GM19023 (cell line): ENCODE measurements at regions not wholly inside any gene's neighbourhood (a gene's known extent, or its start where the extent isn't known, plus 50 kb on each side); places are given as distances from the start of the nearest gene placed in this dataset.
"Not testable (repeated sequence)": the region's sequence is repeated elsewhere in the genome, so short reads cannot be mapped to it uniquely, and the experiment has no call there.

Experiments used
- ATAC-seq: cut with Tn5 transposase; IDR thresholded peaks from one replicate; pipeline ENCODE4 v1.9.1; 2021; ENCODE audit warnings: mild to moderate bottlenecking, moderate library complexity; ENCODE audit not compliant: unreplicated experiment

DNA sequence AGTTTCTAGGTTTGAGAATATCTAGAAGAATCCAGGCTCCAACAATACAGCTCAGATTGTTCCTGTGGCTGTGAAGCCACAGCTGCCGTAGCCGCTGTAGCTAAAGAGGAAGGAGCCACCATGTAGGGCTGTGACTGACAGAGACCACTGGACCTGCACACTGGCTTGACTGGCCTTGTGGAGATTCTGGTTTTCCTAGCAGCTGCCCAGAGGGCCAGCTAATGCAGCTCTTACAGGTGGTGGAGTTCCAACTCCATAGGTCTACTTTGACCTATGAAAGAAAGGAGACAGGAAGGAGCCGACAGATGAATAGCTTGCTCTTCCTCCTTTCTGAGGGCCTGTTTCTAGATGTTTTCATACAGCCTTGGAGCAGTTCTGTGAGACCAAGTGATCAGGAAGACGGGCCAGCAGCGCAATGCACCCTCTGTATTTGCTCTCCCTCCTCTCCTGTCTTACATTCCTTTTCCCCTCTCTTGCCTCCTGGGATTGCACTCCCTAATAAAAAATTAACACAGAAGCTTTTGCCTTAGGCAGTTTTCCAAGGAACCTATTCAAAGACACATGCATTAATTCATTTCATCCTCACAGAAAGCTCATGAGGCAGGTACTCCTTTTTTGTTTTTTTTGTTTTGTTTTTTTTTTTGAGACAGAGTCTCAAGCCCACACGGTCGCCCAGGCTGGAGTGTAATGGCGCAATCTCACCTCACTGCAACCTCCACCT, 51.8 kb upstream of the MYB start:
- peak; percentile 74 for ATAC-seq

DNA sequence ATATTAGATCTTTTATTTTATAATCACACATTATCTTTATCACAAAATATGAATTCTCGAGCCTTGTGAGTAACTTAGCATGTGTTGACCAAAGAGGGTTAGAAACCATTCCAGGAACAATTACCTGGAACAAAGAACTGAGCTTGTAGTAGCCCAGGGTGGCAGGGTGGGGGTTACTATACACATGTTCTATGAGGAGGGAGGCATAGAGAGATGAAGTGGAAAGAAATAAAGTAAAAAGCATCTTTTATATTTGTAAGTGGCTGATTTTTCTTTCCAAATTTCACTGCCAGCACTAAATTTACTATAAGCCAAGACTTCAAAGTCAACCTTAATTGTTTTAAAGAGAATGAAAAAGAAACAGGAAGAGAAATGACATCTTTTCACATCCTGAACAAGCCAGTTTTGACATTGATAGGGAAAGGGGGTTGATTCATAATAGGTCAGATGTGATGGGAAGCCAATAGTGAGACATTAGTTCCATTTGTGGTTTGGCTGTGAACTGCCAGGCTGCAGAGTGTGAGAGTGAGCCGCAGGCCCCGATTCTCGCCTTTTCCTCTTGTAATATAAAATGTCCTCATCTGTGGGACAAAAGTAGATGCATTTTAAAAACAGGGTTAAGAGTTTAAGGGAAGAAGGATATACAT, 52.7 kb upstream of the MYB start:
- peak; percentile 75 for ATAC-seq

DNA sequence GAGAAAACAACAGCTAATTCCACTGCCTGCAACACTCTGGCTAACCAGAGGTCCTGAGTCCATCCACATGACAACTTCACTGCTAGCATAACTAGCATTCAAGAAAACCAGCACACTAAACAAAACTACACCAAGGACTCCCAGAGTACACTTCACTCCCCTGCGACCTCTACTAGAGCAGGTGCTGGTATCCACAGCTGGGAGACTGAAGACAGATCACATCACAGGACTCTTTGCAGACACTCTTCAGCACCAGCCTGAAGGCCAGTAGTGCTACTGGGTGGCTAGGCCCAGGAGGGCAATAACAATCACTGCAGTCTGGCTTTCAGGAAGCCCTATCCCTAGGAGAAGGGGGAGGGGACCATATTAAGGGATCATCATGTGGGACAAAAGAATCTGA, 54.4 kb upstream of the MYB start:
- no peak for ATAC-seq

DNA sequence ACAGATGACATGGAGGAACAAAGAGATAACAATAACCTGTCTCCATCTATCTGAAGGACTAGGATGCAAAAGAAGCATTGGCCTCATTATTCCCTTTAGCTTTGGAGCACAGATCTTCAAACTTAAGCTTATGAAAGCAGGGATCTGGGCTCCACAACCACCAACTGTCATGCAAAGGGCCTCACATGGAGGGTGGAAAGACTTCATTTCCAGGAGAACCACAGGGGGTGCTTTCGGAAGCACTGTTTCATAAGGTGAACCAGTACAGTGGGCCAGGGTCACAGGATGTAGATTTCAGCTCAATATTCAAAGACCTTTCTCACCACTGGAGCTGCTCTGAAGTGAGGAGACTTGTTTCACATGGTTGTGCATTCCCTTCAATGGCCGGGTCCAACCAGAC, 55.1 kb upstream of the MYB start:
- no peak for ATAC-seq

DNA sequence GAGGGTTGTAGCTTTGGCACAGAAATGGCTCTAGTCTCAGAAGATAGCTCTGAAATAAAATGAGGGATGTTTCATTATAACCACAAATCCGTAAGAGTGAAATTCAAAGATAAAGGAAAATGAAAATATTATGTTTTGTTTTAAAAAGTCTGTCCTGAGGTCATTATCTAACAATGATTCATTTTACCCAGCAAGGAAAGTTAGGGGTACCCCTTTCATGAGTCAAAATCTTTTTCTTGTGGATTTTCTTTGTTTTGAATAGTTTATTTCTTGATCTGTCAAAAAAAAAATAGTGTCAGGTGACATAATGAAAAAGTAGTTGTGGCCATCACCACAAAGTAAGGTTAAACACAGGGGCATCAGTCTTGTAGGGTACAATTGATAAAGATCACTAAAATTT, 59.7 kb upstream of the MYB start:
- no peak for ATAC-seq

DNA sequence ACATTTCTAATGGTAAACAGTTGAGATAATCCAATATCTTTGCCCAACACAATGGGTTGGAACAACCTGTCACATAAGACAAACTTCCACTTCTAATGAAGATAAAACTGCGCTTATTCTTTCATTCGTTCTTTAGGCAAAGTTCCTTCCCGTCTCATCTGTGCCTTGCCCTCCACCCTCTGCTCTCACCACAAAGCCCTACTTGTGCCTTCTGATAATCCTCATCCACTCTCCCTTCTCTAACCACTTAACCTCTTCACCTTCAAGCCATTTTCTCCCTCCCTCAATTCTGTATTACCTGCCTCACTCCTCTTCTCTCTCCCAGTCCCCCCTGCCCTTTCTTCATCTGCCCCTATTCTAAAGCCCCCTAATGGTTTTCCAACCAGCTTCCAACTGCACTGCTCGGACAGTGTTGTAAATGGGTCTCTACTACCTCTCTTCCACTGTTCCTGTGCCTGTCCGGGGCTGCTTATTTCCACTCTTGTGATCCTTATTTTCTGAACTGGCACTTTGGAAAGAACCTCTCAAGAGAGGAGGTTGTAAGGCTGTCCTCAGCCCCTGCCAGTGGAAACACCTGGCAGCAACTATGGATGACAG, 62.9 kb upstream of the MYB start:
- ATAC-seq: no peak

DNA sequence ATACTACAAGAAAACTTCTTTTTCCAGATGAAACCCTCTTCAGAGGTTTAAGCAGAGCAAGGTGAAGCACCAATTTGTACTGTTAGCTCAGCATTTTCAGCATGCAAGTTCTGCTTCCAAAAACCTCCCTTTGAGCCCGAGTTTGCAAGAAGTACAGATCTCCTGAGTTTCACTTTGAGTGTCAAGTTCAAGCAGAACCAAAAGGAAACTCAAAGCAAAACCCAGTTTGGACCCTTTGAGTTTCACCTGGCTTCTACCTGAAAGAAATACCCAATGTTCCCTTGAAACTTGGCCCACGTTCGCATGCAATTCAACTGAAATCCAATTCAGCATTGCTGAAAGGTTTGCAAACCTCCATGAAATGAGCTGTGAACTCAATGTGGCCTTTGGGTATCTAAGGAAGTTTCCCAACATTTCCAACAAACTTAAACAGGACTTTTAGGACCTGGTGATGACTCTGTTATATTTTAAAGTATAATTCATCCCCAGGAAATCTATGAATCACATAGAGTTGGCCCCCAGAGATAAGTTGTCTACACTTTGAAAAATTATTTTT, 62.9 kb upstream of the HBS1L start:
- ATAC-seq: no peak

DNA sequence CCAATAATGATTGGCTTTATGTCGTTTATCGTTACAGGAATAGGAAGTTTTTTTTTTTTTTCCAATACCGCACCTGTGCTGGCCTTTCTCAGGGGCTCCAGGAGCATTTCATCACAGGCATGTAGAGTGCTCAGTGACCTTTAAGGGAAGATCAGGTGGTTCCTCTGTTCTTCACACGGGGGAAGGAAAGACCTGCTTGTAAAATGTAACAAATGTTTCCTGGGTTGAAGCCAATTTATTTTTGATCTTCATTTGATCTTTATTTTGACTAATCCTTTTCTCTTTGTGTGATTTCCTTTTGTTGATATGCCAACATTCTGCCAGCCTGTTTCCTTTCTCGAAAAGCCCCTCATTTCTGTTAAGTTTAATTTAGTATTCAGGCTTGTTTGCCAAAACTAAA, 61.9 kb upstream of the HBS1L start:
- no peak for ATAC-seq

DNA sequence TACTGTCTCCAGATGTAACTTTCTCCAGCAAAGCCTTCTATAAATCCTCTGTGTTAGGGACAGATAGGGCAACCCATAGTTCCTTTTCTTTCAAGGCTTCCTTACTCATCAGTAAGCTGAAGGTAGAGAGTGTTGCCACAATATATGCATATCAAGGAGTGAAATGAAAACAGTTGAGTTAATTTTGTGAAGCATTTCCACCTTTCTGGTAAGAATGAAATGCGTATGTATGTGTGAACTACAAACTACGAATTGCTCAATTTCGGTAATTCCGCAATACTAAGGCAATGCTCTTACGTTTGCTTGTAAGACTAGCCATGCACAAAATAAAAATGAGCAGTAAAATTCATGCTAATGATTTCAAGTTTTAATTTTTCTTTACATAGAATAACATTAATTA, 61.2 kb upstream of the HBS1L start:
- no peak for ATAC-seq

DNA sequence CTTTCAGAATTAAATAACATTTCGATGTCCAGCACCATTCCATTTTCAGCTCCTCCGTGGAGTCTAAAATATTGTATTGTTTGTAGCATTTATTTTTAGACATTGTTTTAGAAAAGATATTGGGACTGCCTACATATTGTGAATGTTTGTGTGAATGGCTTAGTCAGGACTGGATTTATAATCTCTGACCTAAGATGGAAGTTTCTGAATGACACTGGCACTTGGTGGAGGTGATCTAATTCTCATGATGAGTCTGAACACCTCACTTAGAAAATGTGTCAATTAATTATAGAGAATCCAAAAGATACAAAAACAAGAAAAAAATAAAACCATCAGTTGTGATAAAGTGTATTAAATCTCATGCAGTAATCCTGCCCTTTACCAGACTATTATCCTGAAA, 60.8 kb upstream of the HBS1L start:
- no peak for ATAC-seq

DNA sequence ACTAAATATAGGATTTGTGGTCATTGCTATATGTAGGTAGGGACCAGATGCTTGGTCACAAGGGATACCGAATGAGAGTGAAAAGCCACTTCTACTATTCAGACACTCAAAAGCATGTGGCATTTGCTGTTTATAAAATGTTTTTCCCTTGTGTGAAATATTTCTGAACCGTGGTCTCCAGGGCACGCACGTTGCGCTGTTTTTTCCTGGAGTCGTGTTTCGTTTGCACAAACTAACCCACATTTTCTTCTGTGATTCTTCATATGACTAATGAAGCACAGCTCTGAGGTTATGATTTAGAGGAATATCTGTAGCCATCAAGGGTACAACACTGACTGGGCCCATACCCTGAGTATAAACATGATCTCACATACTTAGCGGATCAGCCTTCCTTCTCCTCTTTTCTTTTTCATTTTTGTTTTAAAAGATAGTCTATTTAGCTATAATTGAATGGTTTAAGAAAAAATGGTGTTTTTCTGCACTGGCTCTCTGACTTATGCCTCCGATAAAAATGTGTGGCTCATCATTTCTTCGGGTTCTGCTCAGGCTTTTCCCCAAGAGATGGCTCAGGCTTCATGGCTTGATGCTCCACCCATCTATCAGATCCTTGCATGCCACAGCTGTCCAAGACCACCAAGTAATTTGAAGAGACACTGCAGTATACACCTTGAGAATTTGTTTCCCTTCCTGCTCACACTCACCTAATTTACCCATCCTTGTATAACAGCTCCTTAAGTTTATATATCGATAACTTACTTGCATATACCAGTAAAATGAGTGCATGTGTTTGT, 59.9 kb upstream of the HBS1L start:
- ATAC-seq: peak; percentile 71

DNA sequence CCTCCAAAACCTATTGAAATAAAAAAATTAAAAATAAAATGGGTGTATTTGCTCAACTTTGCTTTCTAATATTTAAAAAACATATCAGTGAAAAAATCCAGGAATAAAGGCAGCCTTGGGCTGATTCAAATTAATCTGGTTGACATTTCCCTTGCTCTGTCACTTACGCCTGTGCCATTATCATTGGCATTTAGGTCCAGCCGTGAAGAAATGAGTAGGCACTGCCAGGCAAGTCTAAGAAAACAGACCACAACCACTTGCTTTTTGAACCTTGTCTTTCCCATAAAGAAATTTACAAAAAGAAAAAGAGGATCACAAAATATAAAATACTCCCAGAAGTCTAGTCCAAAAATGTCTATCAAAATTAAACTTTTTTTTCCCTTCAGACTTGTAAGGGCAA, 59.2 kb upstream of the HBS1L start:
- no peak for ATAC-seq

DNA sequence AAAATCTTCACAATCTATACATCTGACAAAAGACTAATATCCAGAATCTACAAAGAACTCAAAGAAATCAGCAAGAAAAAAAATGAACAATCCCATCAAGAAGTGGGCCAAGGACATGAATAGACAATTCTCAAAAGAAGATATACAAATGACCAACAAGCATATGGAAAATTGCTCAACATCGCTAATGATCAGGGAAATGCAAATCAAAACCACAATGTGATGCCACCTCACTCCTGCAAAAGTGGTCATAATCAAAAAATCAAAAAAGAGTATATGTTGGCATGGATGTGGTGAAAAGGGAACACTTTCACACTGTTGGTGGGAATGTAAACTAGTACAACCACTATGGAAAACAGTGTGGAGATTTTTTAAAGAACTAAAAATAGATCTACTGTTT, 58.3 kb upstream of the HBS1L start:
- ATAC-seq: not testable (repeated sequence)

DNA sequence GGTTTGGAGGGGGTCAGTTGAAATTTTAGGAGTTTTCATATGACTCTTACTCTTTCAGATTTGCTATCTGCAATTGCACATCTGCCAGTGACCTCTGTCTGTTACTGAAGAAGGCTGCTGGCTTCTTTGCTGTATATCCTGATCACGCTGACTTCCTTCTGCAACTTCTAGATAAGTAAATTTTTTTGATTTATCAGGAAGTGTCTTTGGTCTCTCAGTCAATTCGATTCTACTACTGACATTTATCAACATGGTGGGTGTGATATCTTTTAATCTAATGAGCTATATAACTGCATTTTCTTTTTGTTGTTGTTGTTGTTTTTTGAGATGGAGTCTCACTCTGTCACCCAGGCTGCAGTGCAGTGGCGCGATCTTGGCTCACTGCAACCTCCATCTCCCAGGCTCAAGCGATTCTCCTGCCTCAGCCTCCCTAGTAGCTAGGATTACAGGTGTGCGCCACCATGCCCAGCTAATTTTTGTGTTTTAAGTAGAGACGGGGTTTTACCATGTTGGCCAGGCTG, 55.7 kb upstream of the HBS1L start:
- ATAC-seq: not testable (repeated sequence)

DNA sequence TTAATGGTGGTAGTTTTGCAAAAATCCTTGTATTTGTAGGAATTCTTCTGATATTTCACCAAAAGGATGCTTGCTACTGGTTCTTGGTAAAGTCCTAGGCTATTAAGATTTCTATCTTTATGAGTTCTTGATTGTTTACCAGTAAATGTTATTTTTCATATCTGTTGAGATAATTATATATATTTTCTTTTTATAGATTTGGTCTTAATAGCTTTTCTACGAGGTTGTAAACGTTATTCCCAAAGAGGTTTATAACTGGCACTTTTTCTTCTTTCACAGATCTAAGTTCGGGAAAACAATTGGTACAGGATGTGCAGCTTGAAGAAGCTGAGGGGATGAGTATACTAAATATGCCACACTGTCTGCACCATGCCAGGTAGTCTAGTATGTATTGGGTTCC, 55.1 kb upstream of the HBS1L start:
- ATAC-seq: no peak

DNA sequence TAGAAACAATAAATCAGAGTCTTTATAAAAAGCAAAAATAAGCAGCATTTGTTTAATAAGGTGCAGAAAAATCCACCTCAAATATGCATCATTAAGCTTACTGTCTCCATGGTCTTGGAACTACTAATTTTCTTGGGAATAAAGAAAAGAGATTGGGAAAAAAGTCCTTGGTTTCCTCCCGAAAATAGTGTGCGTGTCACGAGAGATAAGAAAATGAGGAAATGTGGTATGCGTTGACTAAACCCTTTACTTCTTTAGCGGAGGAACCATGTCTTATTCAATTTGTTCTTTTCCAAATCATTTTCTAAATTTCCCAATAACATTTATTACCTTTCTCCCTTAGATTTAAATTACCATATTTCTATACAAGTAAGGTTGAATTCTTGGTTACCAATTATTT, 54.1 kb upstream of the HBS1L start:
- ATAC-seq: no peak

DNA sequence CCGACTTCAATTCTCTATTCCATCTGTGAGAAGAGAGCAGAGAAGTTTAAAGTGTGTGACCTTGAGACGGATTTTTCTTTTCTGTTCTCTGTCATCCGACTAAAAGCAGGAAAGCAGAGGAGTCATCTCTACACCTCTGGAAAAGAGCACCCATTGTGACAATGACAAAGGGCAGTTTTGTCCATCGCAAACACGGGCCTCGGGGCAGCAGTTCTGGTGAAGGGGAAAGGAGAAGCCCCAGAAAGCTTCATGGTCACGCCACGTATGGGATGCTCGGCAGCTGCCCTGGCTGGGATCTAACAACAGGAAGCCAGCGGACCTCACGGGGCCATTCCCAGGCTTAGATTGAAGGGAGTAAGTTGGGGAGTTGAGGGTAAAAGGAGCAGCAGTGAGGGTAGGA, 52.0 kb upstream of the HBS1L start:
- no peak for ATAC-seq

DNA sequence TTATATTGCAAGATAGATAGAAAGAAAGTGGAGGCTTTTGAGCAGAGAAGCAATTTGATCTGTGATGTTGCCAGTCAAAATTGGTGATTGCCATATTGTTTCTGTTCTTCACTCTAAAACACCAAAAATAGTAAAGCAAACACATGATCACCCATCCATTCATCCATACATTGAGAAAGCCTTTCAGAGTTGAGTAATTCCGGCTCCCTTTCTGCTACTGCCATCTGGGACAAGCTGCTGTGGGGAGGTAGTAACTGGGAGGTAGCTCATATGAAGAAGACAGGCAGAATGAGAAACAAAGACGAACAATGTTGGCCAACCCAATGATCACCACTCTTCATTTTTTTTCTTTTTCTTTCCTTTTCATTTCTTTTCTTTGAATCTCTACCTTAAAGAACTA, 51.1 kb upstream of the HBS1L start:
- no peak for ATAC-seq

DNA sequence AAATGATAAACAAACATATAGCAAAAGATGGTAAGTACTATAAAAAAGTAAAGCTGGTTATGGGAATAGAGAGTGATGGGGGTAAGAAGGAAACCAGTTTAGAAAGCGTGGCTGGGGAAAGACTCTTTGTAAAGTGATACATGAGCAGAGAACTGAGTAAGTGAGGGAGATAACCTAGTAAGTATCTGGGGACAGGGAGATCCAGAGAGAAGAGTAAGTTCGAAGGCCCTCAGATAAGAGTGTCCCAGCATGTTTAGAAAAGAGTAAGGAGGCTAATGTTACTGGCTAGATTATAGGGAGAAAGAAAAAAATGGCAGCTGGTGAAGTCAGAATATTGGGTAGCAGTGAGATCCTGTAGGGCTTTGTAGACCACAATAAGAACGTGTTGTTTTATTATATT, 50.7 kb upstream of the HBS1L start:
- no peak for ATAC-seq
